Vagina (tissue), 2 donors: ENCODE measurements at regions not wholly inside any gene's neighbourhood (a gene's known extent, or its start where the extent isn't known, plus 50 kb on each side); places are given as distances from the start of the nearest gene placed in this dataset.

Experiments
- DNase-seq, 2 donors: peaks; one replicate each; pipeline ENCODE4 v3.0.0-alpha.2; 2017; ENCODE audit errors: extremely low spot score in 2 of 2
- H3K27ac ChIP-seq: fragments of 200-600 bp; sonication (generic); one replicate; pipeline ENCODE4 v1.5.1; 2019
- H3K27me3 ChIP-seq: fragments of 200-600 bp; sonication (generic); one replicate; pipeline ENCODE4 v1.5.1; 2019
- H3K36me3 ChIP-seq, 2 donors: fragments of 200-600 bp; sonication (generic); one replicate each; pipeline ENCODE4 v1.5.1; 2017 to 2019
- H3K4me1 ChIP-seq: fragments of 200-600 bp; sonication (generic); one replicate; pipeline ENCODE4 v1.5.1; 2019
- H3K4me3 ChIP-seq, 2 donors: fragments of 200-600 bp; sonication (generic); 1 replicate in 1 of 2; 2 replicates in 1 of 2; pipeline ENCODE4 v1.5.1; 2016 to 2019
- H3K9me3 ChIP-seq: fragments of 200-600 bp; sonication (generic); one replicate; pipeline ENCODE4 v1.5.1; 2019
- CTCF ChIP-seq, 3 experiments: fragments of 450-650 bp in 2 of 3; fragments of 200-600 bp in 1 of 3; sonication (generic) in 1 of 3; IDR thresholded peaks; one replicate each; pipeline ENCODE4 v1.5.1; 2017 to 2019; ENCODE audit warnings: antibody characterized with exemption in 3 of 3, mild to moderate bottlenecking in 2 of 3, moderate library complexity in 2 of 3
- POLR2A ChIP-seq, 2 donors: fragments of 450-650 bp; IDR thresholded peaks; one replicate each; pipeline ENCODE4 v1.6.1; 2017; ENCODE audit warnings: antibody characterized with exemption in 2 of 2, mild to moderate bottlenecking in 2 of 2, moderate library complexity in 2 of 2
- POLR2AphosphoS5 ChIP-seq, 2 donors: sonication (generic); formaldehyde crosslinking; IDR thresholded peaks; one replicate each; pipeline ENCODE4 v1.9.0; 2017; ENCODE audit warnings: antibody characterized with exemption in 2 of 2, mild to moderate bottlenecking in 2 of 2, low read depth in 1 of 2; ENCODE audit not compliant: insufficient read depth in 1 of 2
- intact Hi-C: fragments of 100-400 bp; cut with DNase I; formaldehyde crosslinking; loops from one replicate; pipeline ENCODE4 v1.15.1; 2023

GRCh38 chr2:217011576-217011975 lies 151.7 kb upstream of the TNP1 start:
- Histone ChIP-seq H3K4me3 (no peak overlapping the region), H3K27ac (no peak overlapping the region), H3K27me3 (no peaks in the 10 kb centered on the region), H3K4me1 (no peaks in the 10 kb centered on the region), H3K36me3 (no peaks in the 10 kb centered on the region), H3K9me3 (no peaks in the 10 kb centered on the region)
- TF ChIP-seq POLR2AphosphoS5 (IDR thresholded peaks at IDR 0.05; ENCODE audit: insufficient read depth in 1 of 2, low read depth in 1 of 2): no peak
- no peak for TF ChIP-seq CTCF (IDR thresholded peaks at IDR 0.05)
- no peak for TF ChIP-seq POLR2A (IDR thresholded peaks at IDR 0.05)
- peak in 1 of 2 donors; percentile 52 for DNase-seq
- intact Hi-C loops: no loop called here

GRCh38 chr2:217010173-217010572 lies 150.3 kb upstream of the TNP1 start:
- no peak overlapping the region for H3K4me3 ChIP-seq
- intact Hi-C loops: no loop called here
- peak in 1 of 2 donors; percentile 44 for DNase-seq

GRCh38 chr2:217008794-217009193 lies 148.9 kb upstream of the TNP1 start:
- peak in 1 of 2 donors; percentile 25 for DNase-seq

More at GRCh38 chr2:217010173-217010572, 150.3 kb upstream of the TNP1 start:
- Histone ChIP-seq H3K4me1 (no peaks in the 10 kb centered on the region), H3K27me3 (no peaks in the 10 kb centered on the region), H3K27ac (no peak overlapping the region), H3K9me3 (no peaks in the 10 kb centered on the region), H3K36me3 (no peaks in the 10 kb centered on the region)
- TF ChIP-seq CTCF (IDR thresholded peaks at IDR 0.05): no peak
- no peak for TF ChIP-seq POLR2A (IDR thresholded peaks at IDR 0.05)
- TF ChIP-seq POLR2AphosphoS5 (IDR thresholded peaks at IDR 0.05; ENCODE audit: insufficient read depth in 1 of 2, low read depth in 1 of 2): no peak

GRCh38 chr2:217006217-217006616 lies 146.4 kb upstream of the TNP1 start:
- Histone ChIP-seq H3K4me3 (no peak overlapping the region), H3K27ac (no peak overlapping the region), H3K36me3 (no peaks in the 10 kb centered on the region), H3K4me1 (no peaks in the 10 kb centered on the region), H3K27me3 (no peaks in the 10 kb centered on the region), H3K9me3 (no peaks in the 10 kb centered on the region)
- TF ChIP-seq POLR2A (IDR thresholded peaks at IDR 0.05) (no peak), CTCF (IDR thresholded peaks at IDR 0.05) (no peak), POLR2AphosphoS5 (IDR thresholded peaks at IDR 0.05; ENCODE audit: insufficient read depth in 1 of 2, low read depth in 1 of 2) (no peak)
- DNase-seq: peak in 1 of 2 donors; percentile 78
- intact Hi-C loops: no loop called here

More at GRCh38 chr2:217008794-217009193, 148.9 kb upstream of the TNP1 start:
- TF ChIP-seq POLR2AphosphoS5 (IDR thresholded peaks at IDR 0.05; ENCODE audit: insufficient read depth in 1 of 2, low read depth in 1 of 2): no peak
- no peak for TF ChIP-seq POLR2A (IDR thresholded peaks at IDR 0.05)
- no peak for TF ChIP-seq CTCF (IDR thresholded peaks at IDR 0.05)
- Histone ChIP-seq H3K36me3 (no peaks in the 10 kb centered on the region), H3K27ac (no peak overlapping the region), H3K27me3 (no peaks in the 10 kb centered on the region), H3K9me3 (no peaks in the 10 kb centered on the region), H3K4me3 (no peak overlapping the region), H3K4me1 (no peaks in the 10 kb centered on the region)
- intact Hi-C loops: no loop called here

GRCh38 chr2:217004656-217005055 lies 144.8 kb upstream of the TNP1 start:
- TF ChIP-seq POLR2A (IDR thresholded peaks at IDR 0.05) (no peak), POLR2AphosphoS5 (IDR thresholded peaks at IDR 0.05; ENCODE audit: insufficient read depth in 1 of 2, low read depth in 1 of 2) (no peak), CTCF (IDR thresholded peaks at IDR 0.05) (no peak)
- H3K9me3 ChIP-seq: no peaks in the 10 kb centered on the region
- peak overlapping the region; percentile 30 for H3K27ac ChIP-seq
- no peak overlapping the region for H3K4me3 ChIP-seq
- DNase-seq: no peak
- no peaks in the 10 kb centered on the region for H3K36me3 ChIP-seq
- intact Hi-C loops: no loop called here
- no peaks in the 10 kb centered on the region for H3K4me1 ChIP-seq
- no peaks in the 10 kb centered on the region for H3K27me3 ChIP-seq
